GM18520 (cell line): ENCODE measurements at regions not wholly inside any gene's neighbourhood (a gene's known extent, or its start where the extent isn't known, plus 50 kb on each side); places are given as distances from the start of the nearest gene placed in this dataset.

Experiments used
- ATAC-seq: cut with Tn5 transposase; IDR thresholded peaks from one replicate; pipeline ENCODE4 v1.9.1; 2021; ENCODE audit not compliant: unreplicated experiment

- no peak for ATAC-seq
These were observed 237.7 kb upstream of the IPO5 start for GRCh38 chr13:97715763-97716162.

- no peak for ATAC-seq
These were observed 236.7 kb upstream of the IPO5 start for GRCh38 chr13:97716746-97717145.

GRCh38 chr13:97719736-97720135, 233.7 kb upstream of the IPO5 start:
- ATAC-seq, result no peak

- no peak for ATAC-seq
These were observed 232.6 kb upstream of the IPO5 start for GRCh38 chr13:97720896-97721295.

- no peak for ATAC-seq
These were observed 229.8 kb upstream of the IPO5 start for GRCh38 chr13:97723655-97724054.

GRCh38 chr13:97724450-97724849, 229.0 kb upstream of the IPO5 start:
- ATAC-seq, result no peak

- no peak for ATAC-seq
These were observed 226.7 kb upstream of the IPO5 start for GRCh38 chr13:97726664-97727280.

GRCh38 chr13:97727991-97728390, 225.5 kb upstream of the IPO5 start:
- ATAC-seq, result no peak

- no peak for ATAC-seq
These were observed 217.0 kb upstream of the IPO5 start for GRCh38 chr13:97736436-97736835.

GRCh38 chr13:97742084-97742483, 211.4 kb upstream of the IPO5 start:
- no peak for ATAC-seq

- no peak for ATAC-seq
These were observed 209.5 kb upstream of the IPO5 start for GRCh38 chr13:97743938-97744337.

GRCh38 chr13:97746649-97747048, 206.8 kb upstream of the IPO5 start:
- no peak for ATAC-seq

- no peak for ATAC-seq
These were observed 204.3 kb upstream of the IPO5 start for GRCh38 chr13:97749174-97749573.

- no peak for ATAC-seq
These were observed 202.0 kb upstream of the IPO5 start for GRCh38 chr13:97751477-97751876.

- ATAC-seq, result no peak
These were observed 200.4 kb upstream of the IPO5 start for GRCh38 chr13:97752961-97753668.

GRCh38 chr13:97753942-97754670, 199.4 kb upstream of the IPO5 start:
- ATAC-seq, result no peak

GRCh38 chr13:97757807-97758206, 195.7 kb upstream of the IPO5 start:
- no peak for ATAC-seq

- no peak for ATAC-seq
These were observed 195.2 kb upstream of the IPO5 start for GRCh38 chr13:97758317-97758716.

GRCh38 chr13:97761796-97762540, 191.5 kb upstream of the IPO5 start:
- no peak for ATAC-seq

GRCh38 chr13:97766749-97767148, 186.7 kb upstream of the IPO5 start:
- ATAC-seq, result no peak

GRCh38 chr13:97768134-97768533, 185.3 kb upstream of the IPO5 start:
- no peak for ATAC-seq
